Prostate gland (tissue), 2 donors: ENCODE measurements at regions not wholly inside any gene's neighbourhood (a gene's known extent, or its start where the extent isn't known, plus 50 kb on each side); places are given as distances from the start of the nearest gene placed in this dataset.

ENCODE experiments used
- DNase-seq: peaks from one replicate; pipeline ENCODE4 v3.0.0-alpha.2; 2019; ENCODE audit warnings: low spot score
- H3K27ac ChIP-seq, 2 donors: fragments of 200-600 bp; sonication (generic); 2 replicates each; pipeline ENCODE4 v1.5.1; 2017 to 2019
- H3K27me3 ChIP-seq: fragments of 200-600 bp; sonication (generic); replicated peaks from 2 replicates; pipeline ENCODE4 v1.5.1; 2019; ENCODE audit not compliant: insufficient read depth
- H3K36me3 ChIP-seq, 2 donors: fragments of 200-600 bp; sonication (generic); 1 replicate in 1 of 2; 2 replicates in 1 of 2; pipeline versions ENCODE4 v1.5.1 to v1.8.1; 2017 to 2019
- H3K4me1 ChIP-seq: fragments of 200-600 bp; sonication (generic); replicated peaks from 2 replicates; pipeline ENCODE4 v1.5.1; 2019
- H3K4me3 ChIP-seq, 2 donors: fragments of 200-600 bp; sonication (generic); 2 replicates each; pipeline ENCODE4 v1.5.1; 2017 to 2019
- H3K9me3 ChIP-seq: fragments of 200-600 bp; sonication (generic); 2 replicates; pipeline ENCODE4 v1.5.1; 2017
- POLR2A ChIP-seq: fragments of 450-650 bp; IDR thresholded peaks from one replicate; pipeline ENCODE4 v1.6.1; 2016; ENCODE audit warnings: antibody characterized with exemption, mild to moderate bottlenecking
- POLR2AphosphoS5 ChIP-seq: sonication (generic); formaldehyde crosslinking; IDR thresholded peaks from one replicate; pipeline ENCODE4 v1.6.1; 2017; ENCODE audit warnings: antibody characterized with exemption
- WGBS: methylation state at CpG from one replicate; pipeline ENCODE4 v1.1.5; 2018; 5-methylcytosine and 5-hydroxymethylcytosine counted together
- intact Hi-C: fragments of 100-400 bp; cut with DNase I; formaldehyde crosslinking; loops from one replicate; pipeline ENCODE4 v1.14.2; 2022
- TF ChIP-seq, protein P1 (sequence below), 4 experiments: fragments of 200-600 bp in 2 of 4; fragments of 450-650 bp in 2 of 4; sonication (generic) in 2 of 4; IDR thresholded peaks; 1 replicate in 3 of 4; 2 replicates in 1 of 4; pipeline ENCODE4 v1.5.1; 2016 to 2019; ENCODE audit warnings: antibody characterized with exemption in 4 of 4, mild to moderate bottlenecking in 2 of 4, moderate library complexity in 2 of 4

DNA sequence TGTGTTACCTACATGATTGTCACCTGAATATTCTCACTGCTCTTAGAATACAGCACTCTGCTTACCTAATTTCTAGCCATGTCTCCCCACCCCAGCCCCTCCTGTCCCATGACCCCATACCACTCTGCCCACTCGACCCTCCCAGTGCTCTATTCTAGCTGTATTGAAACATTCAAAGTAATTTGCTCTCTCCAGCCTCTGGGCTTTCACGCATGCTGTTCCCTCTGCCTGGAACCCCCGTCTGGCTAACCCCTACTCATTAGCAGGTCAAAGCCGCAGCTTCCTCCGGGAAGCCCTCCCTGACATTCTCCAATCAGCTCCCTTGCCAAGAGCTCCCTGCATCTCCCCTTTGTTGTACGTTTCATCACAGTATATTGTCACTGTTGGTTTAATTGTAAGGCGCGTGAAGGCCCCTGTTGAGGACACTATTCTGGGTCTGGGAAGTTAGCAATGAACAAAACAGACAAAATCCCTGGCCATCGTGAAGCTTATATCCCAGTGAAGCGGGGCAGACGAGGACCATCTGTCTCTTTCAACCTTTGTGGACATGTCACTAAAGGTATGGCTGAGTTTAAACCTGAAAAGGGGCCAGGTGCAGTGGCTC, 72.3 kb upstream of the LHX1 start:
- no peak for TF ChIP-seq POLR2A
- Histone ChIP-seq H3K36me3 (no peaks in the 10 kb centered on the region), H3K27ac (no peak overlapping the region), H3K4me3 (no peak overlapping the region), H3K4me1 (no peaks in the 10 kb centered on the region), H3K27me3 (peaks cover 3% of the 10 kb centered on the region), H3K9me3 (no peaks in the 10 kb centered on the region)
- intact Hi-C loops, result no loop called here
- no peak for DNase-seq
- 73% methylated on average over 11 of the region's 11 CpGs for WGBS

DNA sequence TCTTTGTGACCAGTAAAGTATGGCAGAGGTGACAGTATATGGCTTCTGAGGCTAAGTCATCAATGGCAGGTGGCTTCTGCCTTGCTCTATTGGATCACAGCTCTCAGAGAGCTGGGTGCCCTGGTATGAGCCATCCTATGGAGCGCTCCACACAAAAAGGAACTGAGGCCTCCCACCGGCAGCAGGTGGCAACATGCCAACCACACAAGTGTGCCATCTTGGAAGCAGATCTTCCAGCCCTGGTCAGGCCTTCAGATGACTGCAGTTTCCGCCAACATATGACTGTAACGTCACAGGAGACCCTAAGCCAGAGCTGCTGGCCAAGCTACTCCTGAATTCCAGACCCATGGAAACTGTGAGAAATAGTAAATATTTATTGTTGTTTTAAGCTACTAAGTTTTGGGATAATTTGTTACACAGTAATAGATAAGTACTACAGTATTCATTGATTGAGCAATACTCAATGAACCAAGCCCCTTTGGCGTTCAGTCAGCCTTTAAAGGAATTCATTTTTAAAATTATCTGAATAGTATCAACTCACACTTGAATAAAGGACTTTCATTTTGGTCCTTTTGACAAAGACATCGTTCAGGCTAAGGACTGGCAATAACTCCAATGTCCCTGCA, 69.4 kb upstream of the LHX1 start:
- DNase-seq, result no peak
- peaks cover 3% of the 10 kb centered on the region for H3K27me3 ChIP-seq
- no peaks in the 10 kb centered on the region for H3K9me3 ChIP-seq
- no peaks in the 10 kb centered on the region for H3K4me1 ChIP-seq
- WGBS, result 80% methylated on average over 6 of the region's 6 CpGs
- H3K27ac ChIP-seq, result no peak overlapping the region
- TF ChIP-seq POLR2A, result no peak
- no peak overlapping the region for H3K4me3 ChIP-seq
- H3K36me3 ChIP-seq, result no peaks in the 10 kb centered on the region
- intact Hi-C loops, result no loop called here

DNA sequence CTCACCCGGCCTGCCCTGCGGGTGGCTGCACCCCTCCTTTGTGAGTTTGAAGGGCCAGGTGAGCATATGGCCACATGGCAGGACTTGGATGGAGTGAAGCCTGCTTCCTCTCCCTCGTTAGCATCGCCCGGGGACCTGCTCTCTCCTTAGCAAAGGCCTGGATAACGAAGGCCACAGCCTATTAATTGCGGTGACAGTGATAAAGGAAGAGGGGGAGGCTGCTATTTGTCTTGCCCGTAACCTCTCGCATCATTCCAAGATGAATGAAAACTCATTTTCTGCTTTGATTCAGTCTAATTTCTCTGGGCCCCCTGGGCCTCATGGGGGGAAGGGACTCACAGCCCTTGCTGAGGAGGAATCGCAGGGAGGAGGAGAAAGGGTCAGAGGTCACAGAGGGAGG, 68.5 kb upstream of the LHX1 start:
- WGBS, result 71% methylated on average over 10 of the region's 10 CpGs
- TF ChIP-seq POLR2A (no peak), POLR2AphosphoS5 (no peak)
- TF ChIP-seq, protein P1, sequence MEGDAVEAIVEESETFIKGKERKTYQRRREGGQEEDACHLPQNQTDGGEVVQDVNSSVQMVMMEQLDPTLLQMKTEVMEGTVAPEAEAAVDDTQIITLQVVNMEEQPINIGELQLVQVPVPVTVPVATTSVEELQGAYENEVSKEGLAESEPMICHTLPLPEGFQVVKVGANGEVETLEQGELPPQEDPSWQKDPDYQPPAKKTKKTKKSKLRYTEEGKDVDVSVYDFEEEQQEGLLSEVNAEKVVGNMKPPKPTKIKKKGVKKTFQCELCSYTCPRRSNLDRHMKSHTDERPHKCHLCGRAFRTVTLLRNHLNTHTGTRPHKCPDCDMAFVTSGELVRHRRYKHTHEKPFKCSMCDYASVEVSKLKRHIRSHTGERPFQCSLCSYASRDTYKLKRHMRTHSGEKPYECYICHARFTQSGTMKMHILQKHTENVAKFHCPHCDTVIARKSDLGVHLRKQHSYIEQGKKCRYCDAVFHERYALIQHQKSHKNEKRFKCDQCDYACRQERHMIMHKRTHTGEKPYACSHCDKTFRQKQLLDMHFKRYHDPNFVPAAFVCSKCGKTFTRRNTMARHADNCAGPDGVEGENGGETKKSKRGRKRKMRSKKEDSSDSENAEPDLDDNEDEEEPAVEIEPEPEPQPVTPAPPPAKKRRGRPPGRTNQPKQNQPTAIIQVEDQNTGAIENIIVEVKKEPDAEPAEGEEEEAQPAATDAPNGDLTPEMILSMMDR (IDR thresholded peaks at IDR 0.05), result no peak
- no peaks in the 10 kb centered on the region for H3K36me3 ChIP-seq
- peaks cover 3% of the 10 kb centered on the region for H3K27me3 ChIP-seq
- H3K9me3 ChIP-seq, result no peaks in the 10 kb centered on the region
- intact Hi-C loops, result no loop called here
- H3K4me1 ChIP-seq, result no peaks in the 10 kb centered on the region
- H3K4me3 ChIP-seq, result no peak overlapping the region
- no peak for DNase-seq
- no peak overlapping the region for H3K27ac ChIP-seq

DNA sequence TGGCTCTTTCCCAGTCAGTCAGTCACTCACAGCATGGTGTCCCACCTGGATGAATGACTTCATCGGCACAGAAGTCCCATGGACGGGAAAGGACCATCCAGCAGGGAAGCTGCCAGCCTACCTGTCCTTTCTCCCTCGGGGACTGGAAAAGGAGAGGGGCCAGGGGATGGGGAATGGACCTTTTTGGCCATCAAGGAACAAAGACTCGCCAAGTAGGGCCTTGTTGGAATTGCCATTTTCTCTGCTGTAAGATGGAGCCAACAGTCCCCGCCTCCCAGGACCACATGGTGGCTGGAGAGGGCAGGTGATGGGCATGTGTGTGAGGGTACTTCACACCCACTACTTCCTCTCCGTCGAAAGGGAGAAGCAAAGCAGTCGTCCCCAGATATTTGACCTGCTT, 67.8 kb upstream of the LHX1 start:
- WGBS, result 79% methylated on average over 8 of the region's 8 CpGs
- Histone ChIP-seq H3K9me3 (no peaks in the 10 kb centered on the region), H3K4me3 (no peak overlapping the region), H3K27me3 (peaks cover 3% of the 10 kb centered on the region), H3K4me1 (no peaks in the 10 kb centered on the region), H3K36me3 (no peaks in the 10 kb centered on the region), H3K27ac (no peak overlapping the region)
- intact Hi-C loops, result no loop called here
- no peak for DNase-seq
- TF ChIP-seq POLR2A, result no peak
- TF ChIP-seq POLR2AphosphoS5, result no peak
- TF ChIP-seq, protein P1 (IDR thresholded peaks at IDR 0.05), result no peak

DNA sequence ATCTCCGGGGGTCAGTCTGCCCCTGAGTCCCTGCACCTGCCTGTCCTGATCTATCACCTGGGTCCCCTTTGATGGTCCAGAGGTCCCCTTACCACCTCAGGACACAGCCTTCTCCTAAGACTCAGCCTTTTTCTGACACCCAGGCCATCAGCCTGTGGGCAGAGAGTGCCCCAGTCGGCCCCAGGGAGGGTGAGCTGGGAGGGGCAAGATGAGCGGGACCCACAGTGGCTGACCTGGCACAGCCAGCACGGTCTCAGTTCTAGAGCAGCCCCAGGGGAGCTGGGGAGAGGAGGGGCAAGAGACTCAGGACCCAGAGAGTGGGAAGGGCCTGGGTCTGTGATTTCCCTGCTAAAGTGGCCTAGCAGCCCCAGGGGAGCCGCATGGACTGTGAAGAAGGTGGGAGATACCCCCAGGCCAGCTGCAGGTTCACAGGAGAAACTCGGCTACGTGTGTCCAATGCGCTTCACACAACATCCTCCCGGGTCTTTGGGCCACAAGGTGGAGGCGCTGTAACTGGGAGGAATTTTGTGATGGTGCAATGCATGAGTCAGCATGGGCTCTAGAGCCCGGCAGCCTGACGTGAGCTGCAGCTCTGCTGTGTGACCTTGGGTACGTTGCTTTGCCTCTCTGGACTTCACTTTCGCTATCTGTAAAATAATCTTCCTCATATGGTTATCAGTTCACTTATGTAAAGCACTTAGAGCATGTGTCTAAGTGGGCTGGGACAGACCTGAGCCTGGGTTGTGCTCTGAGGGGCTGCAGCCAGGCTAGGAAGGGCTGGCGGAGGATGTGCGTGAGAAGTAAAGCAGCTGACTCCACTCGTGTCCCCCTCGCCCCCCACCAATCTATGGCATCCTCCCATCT, 67.2 kb upstream of the LHX1 start:
- DNase-seq, result no peak
- intact Hi-C loops, result no loop called here
- 64% methylated on average over 17 of the region's 18 CpGs for WGBS
- Histone ChIP-seq H3K9me3 (no peaks in the 10 kb centered on the region), H3K4me3 (no peak overlapping the region), H3K27ac (no peak overlapping the region), H3K36me3 (no peaks in the 10 kb centered on the region), H3K27me3 (peaks cover 3% of the 10 kb centered on the region), H3K4me1 (no peaks in the 10 kb centered on the region)
- TF ChIP-seq, protein P1 (IDR thresholded peaks at IDR 0.05), result no peak
- TF ChIP-seq POLR2AphosphoS5 (no peak), POLR2A (no peak)

DNA sequence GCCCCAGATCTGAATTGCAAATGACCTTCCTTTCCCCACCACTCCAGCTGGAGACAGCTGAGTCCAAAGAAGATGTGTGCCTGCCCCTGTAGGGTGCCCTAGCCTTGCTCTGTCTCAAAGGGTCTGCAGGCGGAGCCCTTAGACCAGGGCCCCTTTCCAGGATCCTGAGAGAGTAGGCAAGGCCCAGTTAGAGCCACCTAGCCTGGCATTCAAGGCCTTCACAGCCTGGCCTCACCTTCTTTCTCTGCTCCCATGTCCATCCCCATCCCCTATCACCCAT, 66.6 kb upstream of the LHX1 start:
- no peak overlapping the region for H3K4me3 ChIP-seq
- intact Hi-C loops, result no loop called here
- 89% methylated on average over 1 of the region's 1 CpG for WGBS
- no peak overlapping the region for H3K27ac ChIP-seq
- TF ChIP-seq POLR2A (no peak), POLR2AphosphoS5 (no peak)
- TF ChIP-seq, protein P1 (IDR thresholded peaks at IDR 0.05), result no peak
- no peaks in the 10 kb centered on the region for H3K4me1 ChIP-seq
- no peaks in the 10 kb centered on the region for H3K36me3 ChIP-seq
- H3K9me3 ChIP-seq, result no peaks in the 10 kb centered on the region
- peaks cover 3% of the 10 kb centered on the region for H3K27me3 ChIP-seq
- no peak for DNase-seq
